ENCODE measurements at regions not wholly inside any gene's neighbourhood (a gene's known extent, or its start where the extent isn't known, plus 50 kb on each side); places are given as distances from the start of the nearest gene placed in this dataset.

- DNase-seq (ENCODE audit: low spot score), result no peak
- Histone ChIP-seq H3K27me3 (replicated peaks; ENCODE audit: insufficient read depth) (no peaks in the 10 kb centered on the region), H3K9me3 (no peaks in the 10 kb centered on the region), H3K27ac (no peak overlapping the region), H3K4me1 (replicated peaks) (no peaks in the 10 kb centered on the region), H3K36me3 (no peaks in the 10 kb centered on the region), H3K4me3 (no peak overlapping the region)
- 89% methylated on average over 1 of the region's 1 CpG for WGBS
- intact Hi-C loops (cut with DNase I), result no loop called here
- TF ChIP-seq POLR2AphosphoS5 (IDR thresholded peaks at IDR 0.05), result no peak
- no peak for TF ChIP-seq POLR2A (IDR thresholded peaks at IDR 0.05)
- TF ChIP-seq, protein P1, sequence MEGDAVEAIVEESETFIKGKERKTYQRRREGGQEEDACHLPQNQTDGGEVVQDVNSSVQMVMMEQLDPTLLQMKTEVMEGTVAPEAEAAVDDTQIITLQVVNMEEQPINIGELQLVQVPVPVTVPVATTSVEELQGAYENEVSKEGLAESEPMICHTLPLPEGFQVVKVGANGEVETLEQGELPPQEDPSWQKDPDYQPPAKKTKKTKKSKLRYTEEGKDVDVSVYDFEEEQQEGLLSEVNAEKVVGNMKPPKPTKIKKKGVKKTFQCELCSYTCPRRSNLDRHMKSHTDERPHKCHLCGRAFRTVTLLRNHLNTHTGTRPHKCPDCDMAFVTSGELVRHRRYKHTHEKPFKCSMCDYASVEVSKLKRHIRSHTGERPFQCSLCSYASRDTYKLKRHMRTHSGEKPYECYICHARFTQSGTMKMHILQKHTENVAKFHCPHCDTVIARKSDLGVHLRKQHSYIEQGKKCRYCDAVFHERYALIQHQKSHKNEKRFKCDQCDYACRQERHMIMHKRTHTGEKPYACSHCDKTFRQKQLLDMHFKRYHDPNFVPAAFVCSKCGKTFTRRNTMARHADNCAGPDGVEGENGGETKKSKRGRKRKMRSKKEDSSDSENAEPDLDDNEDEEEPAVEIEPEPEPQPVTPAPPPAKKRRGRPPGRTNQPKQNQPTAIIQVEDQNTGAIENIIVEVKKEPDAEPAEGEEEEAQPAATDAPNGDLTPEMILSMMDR (IDR thresholded peaks at IDR 0.05), result no peak
Measured at GRCh38 chr10:130878131-130878530, 433.4 kb downstream of the TCERG1L start.

DNA sequence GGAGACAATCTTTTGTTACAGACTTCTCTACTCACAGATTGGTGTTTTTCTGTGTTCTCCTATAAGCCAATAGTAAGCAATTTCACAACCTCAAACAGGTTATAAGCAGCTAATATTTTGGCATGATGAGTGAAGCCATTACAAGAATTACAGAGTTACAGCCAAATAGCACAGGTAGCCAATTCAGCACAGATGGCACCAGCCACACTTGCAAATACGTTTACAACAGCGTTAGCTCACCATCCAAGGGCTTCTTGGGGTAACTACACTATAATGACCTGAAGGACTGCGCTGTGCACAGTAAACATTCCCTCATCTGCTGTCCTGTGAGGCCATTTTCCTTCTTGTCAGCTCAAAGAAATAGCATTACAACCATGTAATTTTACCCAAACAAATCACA lies 428.6 kb downstream of the TCERG1L start:
- WGBS, result 57% methylated on average over 3 of the region's 3 CpGs
- no peaks in the 10 kb centered on the region for H3K36me3 ChIP-seq
- TF ChIP-seq, protein P1 (IDR thresholded peaks at IDR 0.05), result no peak
- TF ChIP-seq POLR2A (IDR thresholded peaks at IDR 0.05), result no peak
- no peak for TF ChIP-seq POLR2AphosphoS5 (IDR thresholded peaks at IDR 0.05)

DNA sequence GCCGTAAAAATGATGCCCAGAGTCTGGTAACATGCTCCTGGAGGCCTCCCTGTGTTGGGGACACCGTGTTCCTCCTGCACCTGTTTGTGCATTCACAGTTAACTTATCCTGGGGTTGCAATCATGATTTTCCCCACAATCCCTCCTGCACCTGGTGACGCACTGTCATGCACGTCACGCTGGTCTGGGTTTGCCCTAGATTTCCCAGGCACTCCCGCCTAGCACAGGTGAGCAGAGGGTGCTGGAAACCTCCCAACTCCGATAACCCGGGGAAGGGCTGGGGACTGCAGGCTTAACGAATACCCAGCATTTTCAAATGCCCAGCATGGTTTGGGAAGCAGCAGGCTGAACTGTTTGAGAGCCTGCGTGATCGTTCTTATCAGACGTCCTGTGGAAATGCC lies 427.1 kb downstream of the TCERG1L start:
- H3K27ac ChIP-seq, result no peak overlapping the region
- no peak for TF ChIP-seq POLR2A (IDR thresholded peaks at IDR 0.05)
- TF ChIP-seq, protein P1 (IDR thresholded peaks at IDR 0.05), result no peak
- no peak for TF ChIP-seq POLR2AphosphoS5 (IDR thresholded peaks at IDR 0.05)
- H3K4me1 ChIP-seq (replicated peaks), result no peaks in the 10 kb centered on the region
- 78% methylated on average over 12 of the region's 12 CpGs for WGBS
- H3K4me3 ChIP-seq, result no peak overlapping the region
- H3K36me3 ChIP-seq, result no peaks in the 10 kb centered on the region
- no peaks in the 10 kb centered on the region for H3K9me3 ChIP-seq
- DNase-seq (ENCODE audit: low spot score), result no peak
- no peaks in the 10 kb centered on the region for H3K27me3 ChIP-seq (replicated peaks; ENCODE audit: insufficient read depth)
- intact Hi-C loops (cut with DNase I), result no loop called here

More for the DNA sequence above, 428.6 kb downstream of the TCERG1L start:
- intact Hi-C loops (cut with DNase I), result no loop called here
- Histone ChIP-seq H3K9me3 (no peaks in the 10 kb centered on the region), H3K27me3 (replicated peaks; ENCODE audit: insufficient read depth) (no peaks in the 10 kb centered on the region), H3K4me1 (replicated peaks) (no peaks in the 10 kb centered on the region), H3K27ac (no peak overlapping the region), H3K4me3 (no peak overlapping the region)
- DNase-seq (ENCODE audit: low spot score), result no peak

DNA sequence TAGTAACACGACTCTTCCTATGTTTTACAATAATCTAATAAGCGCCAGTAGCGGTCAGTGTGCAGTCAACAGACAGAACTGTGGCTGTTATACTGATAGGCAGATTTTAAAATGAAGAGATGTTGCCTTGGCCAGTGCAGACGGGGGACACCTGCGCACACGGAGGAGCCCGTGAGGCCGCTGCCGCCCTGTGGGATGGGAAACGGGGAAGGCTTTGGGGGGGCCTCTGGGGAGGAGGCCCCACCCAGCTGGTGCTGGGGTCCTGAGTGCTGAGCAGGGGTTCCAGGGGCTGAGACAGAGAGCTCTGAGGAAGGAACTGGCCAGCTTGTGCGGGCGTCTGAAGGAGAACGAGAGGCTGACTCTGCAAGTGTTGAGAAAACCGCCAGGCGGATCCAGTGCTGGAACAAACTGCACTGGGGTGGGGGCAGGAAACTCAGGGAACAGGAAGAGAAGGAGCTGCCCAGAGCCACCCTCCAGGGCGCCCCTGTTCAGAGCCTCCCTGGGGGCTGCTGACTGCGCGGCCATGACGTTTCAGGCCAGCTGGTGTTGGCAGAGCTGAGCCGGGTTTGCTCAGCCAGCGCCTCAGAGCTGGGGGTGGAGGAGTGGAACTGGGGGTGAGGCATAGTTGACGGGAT lies 426.4 kb downstream of the TCERG1L start:
- H3K27me3 ChIP-seq (replicated peaks; ENCODE audit: insufficient read depth), result no peaks in the 10 kb centered on the region
- 42% methylated on average over 22 of the region's 22 CpGs for WGBS
- no peaks in the 10 kb centered on the region for H3K4me1 ChIP-seq (replicated peaks)
- H3K27ac ChIP-seq, result no peak overlapping the region
- intact Hi-C loops (cut with DNase I), result no loop called here
- H3K4me3 ChIP-seq, result no peak overlapping the region
- H3K36me3 ChIP-seq, result no peaks in the 10 kb centered on the region
- TF ChIP-seq POLR2AphosphoS5 (IDR thresholded peaks at IDR 0.05) (no peak), POLR2A (IDR thresholded peaks at IDR 0.05) (no peak)
- TF ChIP-seq, protein P1 (IDR thresholded peaks at IDR 0.05), result no peak
- no peaks in the 10 kb centered on the region for H3K9me3 ChIP-seq
- DNase-seq (ENCODE audit: low spot score), result no peak

GRCh38 chr10:130887170-130887569 lies 424.4 kb downstream of the TCERG1L start:
- TF ChIP-seq, protein P1 (IDR thresholded peaks at IDR 0.05), result no peak
- no peak for TF ChIP-seq POLR2AphosphoS5 (IDR thresholded peaks at IDR 0.05)
- no peak for TF ChIP-seq POLR2A (IDR thresholded peaks at IDR 0.05)
- no peaks in the 10 kb centered on the region for H3K36me3 ChIP-seq
- no peaks in the 10 kb centered on the region for H3K27me3 ChIP-seq (replicated peaks; ENCODE audit: insufficient read depth)
- no peak for DNase-seq (ENCODE audit: low spot score)
- WGBS, result 57% methylated on average over 7 of the region's 7 CpGs
- H3K4me1 ChIP-seq (replicated peaks), result no peaks in the 10 kb centered on the region
- H3K27ac ChIP-seq, result no peak overlapping the region
- H3K9me3 ChIP-seq, result no peaks in the 10 kb centered on the region
- H3K4me3 ChIP-seq, result no peak overlapping the region
- intact Hi-C loops (cut with DNase I), result no loop called here
